HL-60 (cell line): ENCODE measurements at regions not wholly inside any gene's neighbourhood (a gene's known extent, or its start where the extent isn't known, plus 50 kb on each side); places are given as distances from the start of the nearest gene placed in this dataset.
"Not testable (repeated sequence)": the region's sequence is repeated elsewhere in the genome, so short reads cannot be mapped to it uniquely, and the experiment has no call there.

Source experiments
- CTCF ChIP-seq: IDR thresholded peaks from one replicate; pipeline ENCODE4 v1.5.1; 2011; ENCODE audit warnings: low read length, control low read depth, inconsistent platforms; ENCODE audit not compliant: insufficient read depth
- SPI1 ChIP-seq: IDR thresholded peaks from 2 replicates; pipeline ENCODE4 v1.6.1; 2012; ENCODE audit warnings: low read depth, mild to moderate bottlenecking, borderline replicate concordance
- TF ChIP-seq, protein P1 (sequence below): IDR thresholded peaks from 2 replicates; pipeline ENCODE4 v1.6.1; 2012; ENCODE audit warnings: low read depth; ENCODE audit not compliant: insufficient replicate concordance

DNA sequence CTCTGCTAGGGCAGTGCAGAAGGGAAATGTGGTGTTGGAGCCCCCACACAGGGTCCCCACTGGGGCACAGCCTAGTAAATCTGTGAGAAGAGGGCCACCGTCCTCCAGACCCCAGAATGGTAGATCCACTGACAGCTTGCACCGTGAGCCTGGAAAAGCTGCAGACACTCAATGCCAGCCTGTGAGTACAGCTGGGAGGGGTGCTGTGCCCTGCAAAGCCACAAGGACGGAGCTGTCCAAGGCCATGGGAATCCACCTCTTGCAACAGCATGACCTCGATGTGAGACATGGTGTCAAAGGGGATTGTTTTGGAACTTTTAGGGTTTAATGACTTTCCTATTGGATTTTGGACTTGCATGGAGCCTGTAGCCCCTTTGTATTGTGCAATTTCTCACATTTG lies 220.8 kb upstream of the BRINP3 start:
- TF ChIP-seq CTCF, SPI1: not testable (repeated sequence)
- TF ChIP-seq, protein P1, sequence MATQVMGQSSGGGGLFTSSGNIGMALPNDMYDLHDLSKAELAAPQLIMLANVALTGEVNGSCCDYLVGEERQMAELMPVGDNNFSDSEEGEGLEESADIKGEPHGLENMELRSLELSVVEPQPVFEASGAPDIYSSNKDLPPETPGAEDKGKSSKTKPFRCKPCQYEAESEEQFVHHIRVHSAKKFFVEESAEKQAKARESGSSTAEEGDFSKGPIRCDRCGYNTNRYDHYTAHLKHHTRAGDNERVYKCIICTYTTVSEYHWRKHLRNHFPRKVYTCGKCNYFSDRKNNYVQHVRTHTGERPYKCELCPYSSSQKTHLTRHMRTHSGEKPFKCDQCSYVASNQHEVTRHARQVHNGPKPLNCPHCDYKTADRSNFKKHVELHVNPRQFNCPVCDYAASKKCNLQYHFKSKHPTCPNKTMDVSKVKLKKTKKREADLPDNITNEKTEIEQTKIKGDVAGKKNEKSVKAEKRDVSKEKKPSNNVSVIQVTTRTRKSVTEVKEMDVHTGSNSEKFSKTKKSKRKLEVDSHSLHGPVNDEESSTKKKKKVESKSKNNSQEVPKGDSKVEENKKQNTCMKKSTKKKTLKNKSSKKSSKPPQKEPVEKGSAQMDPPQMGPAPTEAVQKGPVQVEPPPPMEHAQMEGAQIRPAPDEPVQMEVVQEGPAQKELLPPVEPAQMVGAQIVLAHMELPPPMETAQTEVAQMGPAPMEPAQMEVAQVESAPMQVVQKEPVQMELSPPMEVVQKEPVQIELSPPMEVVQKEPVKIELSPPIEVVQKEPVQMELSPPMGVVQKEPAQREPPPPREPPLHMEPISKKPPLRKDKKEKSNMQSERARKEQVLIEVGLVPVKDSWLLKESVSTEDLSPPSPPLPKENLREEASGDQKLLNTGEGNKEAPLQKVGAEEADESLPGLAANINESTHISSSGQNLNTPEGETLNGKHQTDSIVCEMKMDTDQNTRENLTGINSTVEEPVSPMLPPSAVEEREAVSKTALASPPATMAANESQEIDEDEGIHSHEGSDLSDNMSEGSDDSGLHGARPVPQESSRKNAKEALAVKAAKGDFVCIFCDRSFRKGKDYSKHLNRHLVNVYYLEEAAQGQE = not testable (repeated sequence)
